Panc1 (cell line): ENCODE measurements at regions not wholly inside any gene's neighbourhood (a gene's known extent, or its start where the extent isn't known, plus 50 kb on each side); places are given as distances from the start of the nearest gene placed in this dataset.

ENCODE experiments used
- ATAC-seq: fragments of 200-7000 bp; cut with Tn5 transposase; 2 replicates; pipeline ENCODE4 v1.9.1; 2020; ENCODE audit warnings: mild to moderate bottlenecking, moderate library complexity
- BruUV-seq: library from RNA; stranded (reverse); fragments of 400-500 nt; replicated peaks from 2 replicates; lab custom pipeline; 2021; lab: Mats Ljungman, UMichigan
- CTCF ChIA-PET: fragments of 300-600 bp; sonication (Branson Sonifier 250); formaldehyde crosslinking; loops from one replicate; lab custom pipeline; 2022; ENCODE audit warnings: antibody characterized with exemption; lab: Charles Lee
- POLR2A ChIA-PET: fragments of 300-600 bp; sonication (Branson Sonifier 250); formaldehyde crosslinking; loops from one replicate; lab custom pipeline; 2022; ENCODE audit warnings: antibody characterized with exemption; lab: Charles Lee
- DNase-seq: peaks from one replicate; pipeline ENCODE4 v3.0.0-alpha.2; 2010; ENCODE audit warnings: low read depth, low spot score
- H3K27ac ChIP-seq: 2 replicates; pipeline ENCODE4 v1.5.1; 2011; ENCODE audit warnings: mild to moderate bottlenecking, low read length, inconsistent platforms
- H3K27me3 ChIP-seq: fragments of 200-500 bp; sonication (Bioruptor generic); 2 replicates; pipeline ENCODE4 v1.6.0; 2014; ENCODE audit warnings: low read length, inconsistent platforms; ENCODE audit not compliant: control insufficient read depth, insufficient read depth
- H3K36me3 ChIP-seq: fragments of 200-500 bp; sonication (Bioruptor generic); 2 replicates; pipeline ENCODE4 v1.5.1; 2014; ENCODE audit warnings: inconsistent platforms, mild to moderate bottlenecking, low read length, moderate library complexity; ENCODE audit not compliant: control insufficient read depth, insufficient read depth
- H3K4me1 ChIP-seq: 2 replicates; pipeline ENCODE4 v1.5.1; 2011; ENCODE audit warnings: inconsistent platforms, mild to moderate bottlenecking, low read length, moderate library complexity; ENCODE audit not compliant: control insufficient read depth, insufficient read depth
- H3K4me3 ChIP-seq, 2 experiments: 2 replicates each; pipeline ENCODE4 v1.5.1; 2011 to 2012; ENCODE audit warnings: low read depth in 2 of 2, low read length in 2 of 2, mild to moderate bottlenecking in 2 of 2, inconsistent platforms in 1 of 2, moderate library complexity in 1 of 2
- H3K9me3 ChIP-seq: fragments of 200-500 bp; sonication (Bioruptor generic); 2 replicates; pipeline ENCODE4 v1.5.1; 2014; ENCODE audit warnings: low read depth, mild to moderate bottlenecking, inconsistent platforms, low read length, moderate library complexity; ENCODE audit not compliant: control insufficient read depth, insufficient read depth
- POLR2AphosphoS5 ChIP-seq: IDR thresholded peaks from 2 replicates; pipeline ENCODE4 v1.6.1; 2012; ENCODE audit warnings: mild to moderate bottlenecking, low read depth, low read length, moderate library complexity
- SIN3A ChIP-seq: IDR thresholded peaks from 2 replicates; pipeline ENCODE4 v1.6.1; 2012; ENCODE audit warnings: low read depth, mild to moderate bottlenecking, low read length, moderate library complexity, borderline replicate concordance; ENCODE audit not compliant: insufficient read depth
- TCF7L2 ChIP-seq: IDR thresholded peaks from 2 replicates; pipeline ENCODE4 v1.6.1; 2011; ENCODE audit warnings: mild to moderate bottlenecking, low read depth, low read length, inconsistent platforms
- in situ Hi-C: cut with HindIII; loops from 2 replicates; pipeline ENCODE4 v1.10.0; 2016; ENCODE audit warnings: low sequenced_read_pairs, low pct_unique_long_range_greater_than_20kb
- intact Hi-C: fragments of 100-400 bp; cut with micrococcal nuclease; formaldehyde crosslinking; loops from one replicate; pipeline ENCODE4 v1.10.0; 2022; ENCODE audit not compliant: unreplicated experiment
- TF ChIP-seq, protein P1 (sequence below): fragments of 450-650 bp; IDR thresholded peaks from 2 replicates; pipeline ENCODE4 v1.5.1; 2017; ENCODE audit warnings: mild to moderate bottlenecking
- TF ChIP-seq, protein P2 (sequence below), 2 experiments: IDR thresholded peaks; 2 replicates each; pipeline ENCODE4 v1.6.1; 2011 to 2012; ENCODE audit warnings: low read depth in 2 of 2, control low read depth in 1 of 2, low read length in 1 of 2, mild to moderate bottlenecking in 1 of 2, moderate library complexity in 1 of 2; ENCODE audit not compliant: insufficient read depth in 1 of 2

DNA sequence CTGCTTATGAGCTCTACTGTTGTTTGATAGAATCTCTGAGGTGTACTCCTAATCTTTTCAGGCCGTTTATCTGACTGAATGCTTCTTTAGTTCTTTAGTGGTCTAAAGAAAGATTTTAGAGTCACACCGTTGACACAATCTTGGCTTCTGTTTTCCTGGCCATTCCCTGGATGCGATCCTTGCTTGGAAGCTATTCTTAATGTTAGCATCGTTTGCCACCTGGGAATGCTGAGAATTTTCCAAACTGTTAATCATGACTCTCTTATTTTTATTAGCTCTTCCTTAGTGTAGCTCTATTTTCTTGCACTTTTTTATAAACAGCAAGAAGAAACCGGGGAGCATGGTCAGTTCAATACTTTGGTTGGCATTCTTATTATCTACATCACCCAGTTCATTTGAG is 281.0 kb upstream of the PCDH20 start:
- H3K27ac ChIP-seq: no peak overlapping the region
- DNase-seq: no peak
- no peaks in the 10 kb centered on the region for H3K4me1 ChIP-seq
- in situ Hi-C loops (no loop called here), intact Hi-C loops (no loop called here)
- no peaks in the 10 kb centered on the region for H3K36me3 ChIP-seq
- H3K4me3 ChIP-seq: no peak overlapping the region
- BruUV-seq: no TSS peak
- ChIA-PET CTCF (interaction anchor here (0.7 kb wide), 1 partner anchor 257 kb away, joined by 3 read pairs; no protein-coding TSS in a partner anchor), POLR2A (no interaction called here)
- no peaks in the 10 kb centered on the region for H3K27me3 ChIP-seq
- TF ChIP-seq SIN3A (no peak), POLR2AphosphoS5 (no peak), TCF7L2 (no peak)
- TF ChIP-seq, protein P1, sequence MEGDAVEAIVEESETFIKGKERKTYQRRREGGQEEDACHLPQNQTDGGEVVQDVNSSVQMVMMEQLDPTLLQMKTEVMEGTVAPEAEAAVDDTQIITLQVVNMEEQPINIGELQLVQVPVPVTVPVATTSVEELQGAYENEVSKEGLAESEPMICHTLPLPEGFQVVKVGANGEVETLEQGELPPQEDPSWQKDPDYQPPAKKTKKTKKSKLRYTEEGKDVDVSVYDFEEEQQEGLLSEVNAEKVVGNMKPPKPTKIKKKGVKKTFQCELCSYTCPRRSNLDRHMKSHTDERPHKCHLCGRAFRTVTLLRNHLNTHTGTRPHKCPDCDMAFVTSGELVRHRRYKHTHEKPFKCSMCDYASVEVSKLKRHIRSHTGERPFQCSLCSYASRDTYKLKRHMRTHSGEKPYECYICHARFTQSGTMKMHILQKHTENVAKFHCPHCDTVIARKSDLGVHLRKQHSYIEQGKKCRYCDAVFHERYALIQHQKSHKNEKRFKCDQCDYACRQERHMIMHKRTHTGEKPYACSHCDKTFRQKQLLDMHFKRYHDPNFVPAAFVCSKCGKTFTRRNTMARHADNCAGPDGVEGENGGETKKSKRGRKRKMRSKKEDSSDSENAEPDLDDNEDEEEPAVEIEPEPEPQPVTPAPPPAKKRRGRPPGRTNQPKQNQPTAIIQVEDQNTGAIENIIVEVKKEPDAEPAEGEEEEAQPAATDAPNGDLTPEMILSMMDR: no peak
- TF ChIP-seq, protein P2, sequence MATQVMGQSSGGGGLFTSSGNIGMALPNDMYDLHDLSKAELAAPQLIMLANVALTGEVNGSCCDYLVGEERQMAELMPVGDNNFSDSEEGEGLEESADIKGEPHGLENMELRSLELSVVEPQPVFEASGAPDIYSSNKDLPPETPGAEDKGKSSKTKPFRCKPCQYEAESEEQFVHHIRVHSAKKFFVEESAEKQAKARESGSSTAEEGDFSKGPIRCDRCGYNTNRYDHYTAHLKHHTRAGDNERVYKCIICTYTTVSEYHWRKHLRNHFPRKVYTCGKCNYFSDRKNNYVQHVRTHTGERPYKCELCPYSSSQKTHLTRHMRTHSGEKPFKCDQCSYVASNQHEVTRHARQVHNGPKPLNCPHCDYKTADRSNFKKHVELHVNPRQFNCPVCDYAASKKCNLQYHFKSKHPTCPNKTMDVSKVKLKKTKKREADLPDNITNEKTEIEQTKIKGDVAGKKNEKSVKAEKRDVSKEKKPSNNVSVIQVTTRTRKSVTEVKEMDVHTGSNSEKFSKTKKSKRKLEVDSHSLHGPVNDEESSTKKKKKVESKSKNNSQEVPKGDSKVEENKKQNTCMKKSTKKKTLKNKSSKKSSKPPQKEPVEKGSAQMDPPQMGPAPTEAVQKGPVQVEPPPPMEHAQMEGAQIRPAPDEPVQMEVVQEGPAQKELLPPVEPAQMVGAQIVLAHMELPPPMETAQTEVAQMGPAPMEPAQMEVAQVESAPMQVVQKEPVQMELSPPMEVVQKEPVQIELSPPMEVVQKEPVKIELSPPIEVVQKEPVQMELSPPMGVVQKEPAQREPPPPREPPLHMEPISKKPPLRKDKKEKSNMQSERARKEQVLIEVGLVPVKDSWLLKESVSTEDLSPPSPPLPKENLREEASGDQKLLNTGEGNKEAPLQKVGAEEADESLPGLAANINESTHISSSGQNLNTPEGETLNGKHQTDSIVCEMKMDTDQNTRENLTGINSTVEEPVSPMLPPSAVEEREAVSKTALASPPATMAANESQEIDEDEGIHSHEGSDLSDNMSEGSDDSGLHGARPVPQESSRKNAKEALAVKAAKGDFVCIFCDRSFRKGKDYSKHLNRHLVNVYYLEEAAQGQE (IDR thresholded peaks at IDR 0.05; ENCODE audit: insufficient read depth in 1 of 2, low read depth in 2 of 2, low read length in 1 of 2): no peak
- no peak for ATAC-seq
- H3K9me3 ChIP-seq: no peaks in the 10 kb centered on the region

DNA sequence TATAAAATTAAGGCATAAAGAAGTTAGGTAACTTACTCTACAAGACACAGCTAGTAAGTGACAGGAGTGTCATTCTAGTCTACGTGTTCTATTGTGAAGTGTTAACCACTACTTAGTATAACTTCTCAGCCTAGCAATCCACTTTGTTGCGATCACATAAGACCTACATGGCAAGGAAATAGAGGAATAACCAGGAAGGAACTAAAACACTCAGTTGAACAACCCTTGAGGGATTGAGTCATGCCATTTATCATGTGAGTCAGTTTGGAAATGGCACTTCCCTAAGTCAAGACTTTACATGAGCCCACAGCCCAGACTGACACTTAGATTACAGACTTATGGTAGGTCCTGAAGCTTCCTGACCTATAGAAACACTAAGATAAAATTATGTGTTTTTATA is 279.5 kb upstream of the PCDH20 start:
- no peaks in the 10 kb centered on the region for H3K27me3 ChIP-seq
- H3K27ac ChIP-seq: no peak overlapping the region
- H3K4me3 ChIP-seq: no peak overlapping the region
- intact Hi-C loops: no loop called here
- no peaks in the 10 kb centered on the region for H3K36me3 ChIP-seq
- in situ Hi-C loops: no loop called here
- CTCF ChIA-PET: no interaction called here
- ATAC-seq (no peak), DNase-seq (no peak)
- no TSS peak for BruUV-seq
- H3K9me3 ChIP-seq: no peaks in the 10 kb centered on the region
- POLR2A ChIA-PET: no interaction called here
- no peaks in the 10 kb centered on the region for H3K4me1 ChIP-seq
- TF ChIP-seq TCF7L2: no peak
- no peak for TF ChIP-seq POLR2AphosphoS5
- TF ChIP-seq, protein P1: no peak
- no peak for TF ChIP-seq SIN3A
- TF ChIP-seq, protein P2 (IDR thresholded peaks at IDR 0.05; ENCODE audit: insufficient read depth in 1 of 2, low read depth in 2 of 2, low read length in 1 of 2): no peak
